BJ (cell line): ENCODE measurements at regions not wholly inside any gene's neighbourhood (a gene's known extent, or its start where the extent isn't known, plus 50 kb on each side); places are given as distances from the start of the nearest gene placed in this dataset.

Experiments
- CTCF ChIA-PET: fragments of 350-600 bp; formaldehyde crosslinking; extraction: SDS; loops from one replicate; lab custom pipeline; 2021; ENCODE audit warnings: antibody characterized with exemption, inconsistent platforms; lab: Yijun Ruan, JAX
- POLR2A ChIA-PET: fragments of 300-600 bp; sonication (Branson Sonifier 250); formaldehyde crosslinking; extraction: SDS; loops from one replicate; lab custom pipeline; 2021; ENCODE audit warnings: antibody characterized with exemption; lab: Charles Lee
- DNase-seq: peaks from one replicate; pipeline ENCODE4 v3.0.0-alpha.2; 2011; ENCODE audit warnings: low read depth
- H3K27me3 ChIP-seq: 2 replicates; pipeline ENCODE4 v1.6.0; 2011; ENCODE audit warnings: low read length; ENCODE audit not compliant: control insufficient read depth, insufficient read depth
- H3K36me3 ChIP-seq: 2 replicates; pipeline ENCODE4 v1.5.1; 2011; ENCODE audit warnings: low read length; ENCODE audit not compliant: control insufficient read depth, insufficient read depth
- H3K4me3 ChIP-seq: 2 replicates; pipeline ENCODE4 v1.5.1; 2011; ENCODE audit warnings: low read depth, mild to moderate bottlenecking, control low read depth, low read length
- TF ChIP-seq, protein P1 (sequence below): IDR thresholded peaks from 2 replicates; pipeline ENCODE4 v1.5.1; 2011; ENCODE audit warnings: low read depth, mild to moderate bottlenecking, control low read depth, inconsistent platforms, low read length, moderate library complexity; ENCODE audit not compliant: insufficient read depth

DNA sequence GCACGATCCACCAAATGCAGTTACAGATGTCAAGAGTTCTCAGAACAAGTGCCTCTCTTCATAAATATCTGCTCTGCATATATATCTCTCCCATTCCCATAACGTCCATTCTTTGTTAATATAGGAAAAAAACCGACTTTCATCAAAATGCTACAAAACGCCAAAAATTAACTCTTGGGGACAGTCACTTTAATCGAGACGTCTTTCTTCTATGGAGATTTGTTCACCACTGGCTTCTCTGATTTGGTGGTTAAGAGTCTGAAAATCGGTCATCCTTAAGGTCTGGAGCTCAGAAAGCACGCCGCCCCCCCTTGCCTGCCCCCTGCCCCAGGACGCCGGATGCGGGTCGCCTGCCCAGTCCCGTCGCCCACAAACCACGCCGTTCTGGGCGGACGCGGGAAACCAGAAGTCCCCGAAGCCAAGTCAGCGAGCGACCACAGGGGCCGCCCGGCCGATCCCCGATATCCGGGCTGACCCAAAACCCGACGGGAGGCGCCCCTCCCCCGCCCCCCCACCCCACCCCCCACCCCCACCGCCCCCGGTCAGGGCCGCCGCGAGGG lies 252.7 kb downstream of the TJP1 start:
- TF ChIP-seq, protein P1, sequence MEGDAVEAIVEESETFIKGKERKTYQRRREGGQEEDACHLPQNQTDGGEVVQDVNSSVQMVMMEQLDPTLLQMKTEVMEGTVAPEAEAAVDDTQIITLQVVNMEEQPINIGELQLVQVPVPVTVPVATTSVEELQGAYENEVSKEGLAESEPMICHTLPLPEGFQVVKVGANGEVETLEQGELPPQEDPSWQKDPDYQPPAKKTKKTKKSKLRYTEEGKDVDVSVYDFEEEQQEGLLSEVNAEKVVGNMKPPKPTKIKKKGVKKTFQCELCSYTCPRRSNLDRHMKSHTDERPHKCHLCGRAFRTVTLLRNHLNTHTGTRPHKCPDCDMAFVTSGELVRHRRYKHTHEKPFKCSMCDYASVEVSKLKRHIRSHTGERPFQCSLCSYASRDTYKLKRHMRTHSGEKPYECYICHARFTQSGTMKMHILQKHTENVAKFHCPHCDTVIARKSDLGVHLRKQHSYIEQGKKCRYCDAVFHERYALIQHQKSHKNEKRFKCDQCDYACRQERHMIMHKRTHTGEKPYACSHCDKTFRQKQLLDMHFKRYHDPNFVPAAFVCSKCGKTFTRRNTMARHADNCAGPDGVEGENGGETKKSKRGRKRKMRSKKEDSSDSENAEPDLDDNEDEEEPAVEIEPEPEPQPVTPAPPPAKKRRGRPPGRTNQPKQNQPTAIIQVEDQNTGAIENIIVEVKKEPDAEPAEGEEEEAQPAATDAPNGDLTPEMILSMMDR = no peak
- POLR2A ChIA-PET = no interaction called here
- H3K36me3 ChIP-seq = no peaks in the 10 kb centered on the region
- peaks cover 36% of the 10 kb centered on the region for H3K27me3 ChIP-seq
- DNase-seq = no peak
- CTCF ChIA-PET = interaction anchor here (0.7 kb wide), 1 partner anchor 20 kb away, joined by 3 read pairs; no protein-coding TSS in a partner anchor
- H3K4me3 ChIP-seq = no peak overlapping the region

DNA sequence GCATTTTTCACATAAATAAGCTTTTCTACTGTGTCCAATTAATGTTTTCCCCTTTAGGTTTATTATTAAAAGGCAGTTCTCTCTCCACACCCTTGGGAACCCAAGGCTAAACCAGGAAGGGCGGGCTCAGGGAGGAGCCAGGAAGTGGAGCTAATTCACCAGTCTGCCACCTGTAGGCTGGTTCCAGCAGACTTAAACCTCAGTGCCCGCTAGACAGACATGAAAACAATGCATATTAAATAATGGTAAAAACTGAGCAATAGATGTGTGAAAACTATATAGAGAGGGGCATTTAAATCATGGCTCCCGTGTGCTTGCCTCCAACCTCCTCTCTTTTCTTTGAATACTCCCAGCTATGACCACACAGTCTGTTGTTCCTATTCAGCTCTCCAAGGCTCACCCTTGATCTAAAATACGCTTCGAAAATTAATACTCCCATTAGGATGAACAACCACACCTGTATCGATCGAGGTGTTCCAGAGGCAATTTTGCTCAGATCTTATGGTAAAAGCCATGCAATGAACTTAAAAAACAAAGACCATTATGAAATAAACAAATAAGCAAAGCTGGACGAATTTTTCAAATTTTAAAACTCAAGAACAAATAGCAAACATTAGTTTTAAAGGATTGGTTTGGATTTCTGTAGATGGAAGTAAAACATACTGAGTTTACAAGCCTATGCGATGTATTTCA lies 253.3 kb downstream of the TJP1 start:
- CTCF ChIA-PET = no interaction called here
- Histone ChIP-seq H3K4me3 (no peak overlapping the region), H3K36me3 (no peaks in the 10 kb centered on the region), H3K27me3 (peaks cover 34% of the 10 kb centered on the region)
- no peak for DNase-seq
- POLR2A ChIA-PET = no interaction called here
- TF ChIP-seq, protein P1 = no peak

DNA sequence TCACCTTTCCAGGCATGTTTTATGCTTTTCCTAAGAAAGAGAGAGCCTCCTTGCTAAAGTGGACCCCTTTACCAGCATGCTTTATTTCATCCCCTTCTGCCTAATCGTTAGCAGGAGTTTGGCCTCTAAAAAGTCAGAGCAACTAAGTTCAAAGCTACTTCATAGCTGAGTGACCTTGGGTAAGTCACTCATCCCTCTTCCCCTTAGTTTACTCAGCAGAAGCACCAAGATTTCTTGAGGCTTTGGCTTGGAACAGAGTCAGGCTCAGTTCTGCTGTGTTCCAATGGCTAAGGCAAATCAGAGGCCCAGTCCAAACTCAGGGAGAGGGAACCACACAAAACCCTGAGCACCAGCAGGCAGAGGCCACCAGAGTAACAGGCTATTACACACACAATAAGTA lies 254.9 kb downstream of the TJP1 start:
- CTCF ChIA-PET = interaction anchor here (1.0 kb wide), 1 partner anchor 427 kb away, joined by 4 read pairs; no protein-coding TSS in a partner anchor
- DNase-seq = no peak
- Histone ChIP-seq H3K36me3 (no peaks in the 10 kb centered on the region), H3K4me3 (no peak overlapping the region), H3K27me3 (peaks cover 25% of the 10 kb centered on the region)
- POLR2A ChIA-PET = no interaction called here
- TF ChIP-seq, protein P1 = no peak

DNA sequence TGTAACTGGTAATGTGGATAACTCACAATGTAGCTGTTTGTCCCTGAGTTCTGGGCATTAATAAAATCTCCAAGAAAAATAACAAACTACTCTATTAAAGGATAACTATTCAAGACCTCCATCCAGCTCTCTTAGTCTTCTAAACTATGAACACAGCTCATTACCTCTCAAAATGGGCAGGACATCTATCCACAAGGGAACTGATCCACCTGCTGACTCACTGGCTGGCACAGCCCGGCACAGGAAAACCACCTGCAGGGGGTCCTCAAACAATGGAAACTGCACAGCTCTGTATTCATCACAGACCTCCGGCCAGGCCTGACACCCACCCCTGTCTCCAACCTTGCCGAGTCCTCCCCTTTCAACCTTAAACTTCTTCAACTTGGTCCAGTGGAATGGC lies 255.4 kb downstream of the TJP1 start:
- POLR2A ChIA-PET = no interaction called here
- Histone ChIP-seq H3K27me3 (peaks cover 22% of the 10 kb centered on the region), H3K36me3 (no peaks in the 10 kb centered on the region), H3K4me3 (no peak overlapping the region)
- no peak for DNase-seq
- TF ChIP-seq, protein P1 = no peak
- CTCF ChIA-PET = no interaction called here

DNA sequence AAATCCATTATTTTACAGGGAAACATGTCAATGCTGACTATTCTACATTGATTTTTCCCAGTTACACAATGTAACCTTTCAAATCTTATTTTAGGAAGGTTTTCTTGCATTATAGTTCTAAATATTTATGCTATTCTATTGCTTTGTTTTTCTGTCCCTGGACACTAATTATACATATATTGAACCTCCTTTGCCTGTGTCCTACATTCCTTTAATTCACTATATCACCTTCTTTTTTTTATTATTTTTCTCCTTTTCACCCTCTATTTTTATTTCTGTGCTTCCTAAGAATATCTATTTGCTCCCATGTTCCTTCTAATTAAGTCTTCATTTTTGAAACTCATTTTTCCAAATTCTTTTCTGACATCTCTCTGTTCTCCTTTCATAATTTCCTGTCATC lies 259.2 kb downstream of the TJP1 start:
- POLR2A ChIA-PET = no interaction called here
- H3K4me3 ChIP-seq = no peak overlapping the region
- no peak for DNase-seq
- no peaks in the 10 kb centered on the region for H3K36me3 ChIP-seq
- TF ChIP-seq, protein P1 = no peak
- peaks cover 9% of the 10 kb centered on the region for H3K27me3 ChIP-seq
- CTCF ChIA-PET = no interaction called here
